WTC11 (cell line): ENCODE measurements at regions not wholly inside any gene's neighbourhood (a gene's known extent, or its start where the extent isn't known, plus 50 kb on each side); places are given as distances from the start of the nearest gene placed in this dataset.

Experiments used
- CBFB ChIP-seq: sonication (generic); formaldehyde crosslinking; IDR thresholded peaks from 2 replicates; pipeline ENCODE4 v1.8.1; 2022; ENCODE audit warnings: mild to moderate bottlenecking, low read depth, missing genetic modification reagents
- JUN ChIP-seq: sonication (generic); formaldehyde crosslinking; IDR thresholded peaks from 2 replicates; pipeline ENCODE4 v1.8.0; 2023; ENCODE audit warnings: mild to moderate bottlenecking, missing genetic modification reagents
- NFE2L1 ChIP-seq: sonication (generic); formaldehyde crosslinking; IDR thresholded peaks from 2 replicates; pipeline ENCODE4 v1.8.1; 2023; ENCODE audit warnings: missing genetic modification reagents
- TEAD1 ChIP-seq: sonication (generic); formaldehyde crosslinking; IDR thresholded peaks from 2 replicates; pipeline ENCODE4 v1.8.0; 2022; ENCODE audit warnings: mild to moderate bottlenecking, missing genetic modification reagents
- TF ChIP-seq, protein P1 (sequence below): fragments of 200-600 bp; IDR thresholded peaks from 2 replicates; pipeline ENCODE4 v1.8.0; 2022; ENCODE audit warnings: antibody characterized with exemption

DNA sequence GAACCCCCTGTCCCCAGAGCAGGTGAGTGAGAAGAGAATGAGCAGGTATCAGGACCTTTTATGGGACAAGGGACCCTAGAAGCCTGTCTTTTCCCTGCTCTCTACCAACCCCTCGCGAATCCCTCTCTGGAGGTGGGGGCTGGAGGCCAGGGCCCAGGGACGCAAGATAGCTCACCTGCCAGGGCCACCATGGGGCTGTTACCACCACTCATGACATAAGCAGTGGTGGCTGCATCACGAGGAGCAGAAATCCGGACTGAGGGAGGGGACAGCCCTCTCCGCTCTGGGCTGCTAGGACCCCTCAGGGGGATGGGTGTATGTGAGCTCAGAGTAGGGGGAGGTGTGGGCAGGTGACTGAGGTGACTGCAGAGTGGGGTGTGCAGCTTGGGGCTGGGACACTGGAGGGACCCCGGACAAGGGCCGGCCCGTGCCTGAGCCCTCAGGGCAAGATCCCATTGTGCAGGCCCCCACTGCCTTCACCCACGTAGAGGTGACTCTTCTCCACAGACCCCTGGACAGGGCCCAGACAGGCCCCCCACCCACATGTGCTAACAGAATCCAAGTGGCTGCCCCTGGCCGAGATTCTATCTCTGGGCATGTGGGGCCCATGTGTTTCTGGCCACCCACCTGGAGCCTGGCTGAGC lies 190.6 kb downstream of the TBC1D2B start:
- TF ChIP-seq, protein P1, sequence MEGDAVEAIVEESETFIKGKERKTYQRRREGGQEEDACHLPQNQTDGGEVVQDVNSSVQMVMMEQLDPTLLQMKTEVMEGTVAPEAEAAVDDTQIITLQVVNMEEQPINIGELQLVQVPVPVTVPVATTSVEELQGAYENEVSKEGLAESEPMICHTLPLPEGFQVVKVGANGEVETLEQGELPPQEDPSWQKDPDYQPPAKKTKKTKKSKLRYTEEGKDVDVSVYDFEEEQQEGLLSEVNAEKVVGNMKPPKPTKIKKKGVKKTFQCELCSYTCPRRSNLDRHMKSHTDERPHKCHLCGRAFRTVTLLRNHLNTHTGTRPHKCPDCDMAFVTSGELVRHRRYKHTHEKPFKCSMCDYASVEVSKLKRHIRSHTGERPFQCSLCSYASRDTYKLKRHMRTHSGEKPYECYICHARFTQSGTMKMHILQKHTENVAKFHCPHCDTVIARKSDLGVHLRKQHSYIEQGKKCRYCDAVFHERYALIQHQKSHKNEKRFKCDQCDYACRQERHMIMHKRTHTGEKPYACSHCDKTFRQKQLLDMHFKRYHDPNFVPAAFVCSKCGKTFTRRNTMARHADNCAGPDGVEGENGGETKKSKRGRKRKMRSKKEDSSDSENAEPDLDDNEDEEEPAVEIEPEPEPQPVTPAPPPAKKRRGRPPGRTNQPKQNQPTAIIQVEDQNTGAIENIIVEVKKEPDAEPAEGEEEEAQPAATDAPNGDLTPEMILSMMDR = no peak
- TF ChIP-seq JUN (CRISPR knock-in tag) (no peak), TEAD1 (CRISPR knock-in tag) (no peak), NFE2L1 (CRISPR knock-in tag) (no peak), CBFB (CRISPR knock-in tag) (no peak)
